ENCODE measurements at regions not wholly inside any gene's neighbourhood (a gene's known extent, or its start where the extent isn't known, plus 50 kb on each side); places are given as distances from the start of the nearest gene placed in this dataset.

DNA sequence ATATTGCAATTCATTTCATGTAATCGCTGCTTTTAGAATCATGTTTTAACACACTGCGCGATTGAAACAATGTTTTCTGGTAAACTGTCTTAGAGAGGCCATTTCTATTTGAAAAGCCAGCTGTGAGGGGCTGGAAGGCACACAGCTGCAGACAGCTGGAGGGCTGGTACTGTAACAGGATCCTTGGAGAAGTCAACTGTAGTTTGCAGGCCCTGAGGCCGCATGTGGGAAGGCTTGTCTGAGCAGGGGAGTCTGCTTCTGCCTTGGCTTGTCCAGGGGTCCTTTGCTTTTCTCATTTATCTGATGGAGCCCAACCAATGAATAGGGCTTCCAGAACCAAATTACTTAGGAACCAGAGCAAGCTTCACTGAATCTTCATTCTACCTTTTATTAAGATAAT lies 313.5 kb downstream of the BLID start:
- ATAC-seq (no peak), DNase-seq (no peak)
- H3K4me1 Mint-ChIP-seq = no peaks in the 10 kb centered on the region
- H3K27me3 Mint-ChIP-seq = no peaks in the 10 kb centered on the region
- H3K27ac Mint-ChIP-seq = no peak overlapping the region
- H3K36me3 Mint-ChIP-seq (ENCODE audit: low read depth) = no peaks in the 10 kb centered on the region
- H3K4me3 Mint-ChIP-seq = no peak overlapping the region
- H3K9me3 Mint-ChIP-seq = peaks cover 16% of the 10 kb centered on the region

GRCh38 chr11:121801781-121802180 lies 314.2 kb downstream of the BLID start:
- Mint-ChIP-seq H3K4me3 (no peak overlapping the region), H3K27me3 (no peaks in the 10 kb centered on the region), H3K9me3 (peaks cover 16% of the 10 kb centered on the region), H3K4me1 (no peaks in the 10 kb centered on the region), H3K27ac (no peak overlapping the region), H3K36me3 (ENCODE audit: low read depth) (no peaks in the 10 kb centered on the region)
- ATAC-seq (no peak), DNase-seq (no peak)

- no peaks in the 10 kb centered on the region for H3K4me1 Mint-ChIP-seq
- no peak for DNase-seq
- no peak for ATAC-seq
- H3K27me3 Mint-ChIP-seq = no peaks in the 10 kb centered on the region
- H3K27ac Mint-ChIP-seq = no peak overlapping the region
- no peak overlapping the region for H3K4me3 Mint-ChIP-seq
- no peaks in the 10 kb centered on the region for H3K36me3 Mint-ChIP-seq (ENCODE audit: low read depth)
- H3K9me3 Mint-ChIP-seq = peaks cover 16% of the 10 kb centered on the region
Observed at GRCh38 chr11:121801394-121801748, 314.6 kb downstream of the BLID start.

GRCh38 chr11:121800731-121801393 lies 315.2 kb downstream of the BLID start:
- H3K4me3 Mint-ChIP-seq = no peak overlapping the region
- no peaks in the 10 kb centered on the region for H3K36me3 Mint-ChIP-seq (ENCODE audit: low read depth)
- DNase-seq = no peak
- no peaks in the 10 kb centered on the region for H3K27me3 Mint-ChIP-seq
- no peak for ATAC-seq
- H3K27ac Mint-ChIP-seq = no peak overlapping the region
- H3K9me3 Mint-ChIP-seq = peaks cover 16% of the 10 kb centered on the region
- no peaks in the 10 kb centered on the region for H3K4me1 Mint-ChIP-seq

DNA sequence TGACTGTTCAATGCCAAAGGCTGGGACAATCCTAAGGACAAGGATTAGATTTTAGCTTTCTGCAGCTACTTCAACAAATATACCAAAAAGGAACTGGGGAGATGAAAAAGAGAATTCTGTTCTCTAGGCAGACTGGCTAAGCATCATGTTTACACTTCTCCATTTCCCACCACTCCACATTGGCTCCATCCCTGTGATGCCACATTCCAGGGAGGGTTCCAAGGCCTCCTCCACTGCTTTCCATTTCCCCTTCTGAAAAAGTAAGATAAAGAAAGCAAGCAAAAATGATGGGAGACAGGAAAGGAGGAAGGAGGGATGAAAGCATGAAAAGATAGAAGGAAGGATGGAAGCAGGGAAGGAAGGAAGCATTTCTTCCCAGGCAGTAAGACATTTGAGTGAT lies 315.8 kb downstream of the BLID start:
- Mint-ChIP-seq H3K4me1 (no peaks in the 10 kb centered on the region), H3K27me3 (no peaks in the 10 kb centered on the region), H3K36me3 (ENCODE audit: low read depth) (no peaks in the 10 kb centered on the region), H3K9me3 (peaks cover 16% of the 10 kb centered on the region), H3K27ac (no peak overlapping the region), H3K4me3 (no peak overlapping the region)
- DNase-seq (no peak), ATAC-seq (no peak)

- DNase-seq (no peak), ATAC-seq (no peak)
- H3K4me1 Mint-ChIP-seq = no peaks in the 10 kb centered on the region
- H3K4me3 Mint-ChIP-seq = no peak overlapping the region
- peaks cover 16% of the 10 kb centered on the region for H3K9me3 Mint-ChIP-seq
- H3K27me3 Mint-ChIP-seq = no peaks in the 10 kb centered on the region
- no peaks in the 10 kb centered on the region for H3K36me3 Mint-ChIP-seq (ENCODE audit: low read depth)
- no peak overlapping the region for H3K27ac Mint-ChIP-seq
Observed at GRCh38 chr11:121797496-121797895, 318.5 kb downstream of the BLID start.

- Mint-ChIP-seq H3K36me3 (ENCODE audit: low read depth) (no peaks in the 10 kb centered on the region), H3K4me3 (no peak overlapping the region), H3K27ac (no peak overlapping the region), H3K9me3 (peaks cover 12% of the 10 kb centered on the region), H3K4me1 (no peaks in the 10 kb centered on the region), H3K27me3 (peaks cover 3% of the 10 kb centered on the region)
- ATAC-seq (no peak), DNase-seq (no peak)
Observed at GRCh38 chr11:121795174-121795573, 320.8 kb downstream of the BLID start.

DNA sequence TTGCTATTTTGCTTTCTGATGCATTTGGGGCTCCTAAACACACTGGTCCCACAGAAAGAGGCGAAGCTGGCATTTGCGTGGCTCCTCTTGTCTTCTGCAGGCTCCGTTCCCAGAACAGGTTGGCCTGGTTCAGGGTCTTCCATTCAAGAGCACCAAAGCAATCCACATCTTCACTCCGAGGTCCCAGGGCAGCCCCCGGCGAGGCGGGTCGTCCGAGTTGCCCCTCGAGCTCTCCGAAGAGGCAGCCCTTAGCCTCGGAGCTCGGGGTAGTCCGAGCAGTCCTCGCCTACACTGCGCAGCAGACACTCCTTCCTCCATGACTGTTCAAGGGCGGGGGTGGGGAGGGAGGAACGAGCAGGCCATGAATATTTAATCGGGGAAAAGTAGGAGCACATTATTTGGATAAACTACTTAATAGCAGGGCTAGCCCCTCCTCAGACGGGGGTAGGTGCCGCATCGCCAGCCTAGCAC lies 321.3 kb downstream of the BLID start:
- H3K27ac Mint-ChIP-seq = no peak overlapping the region
- DNase-seq = no peak
- H3K9me3 Mint-ChIP-seq = peaks cover 12% of the 10 kb centered on the region
- no peaks in the 10 kb centered on the region for H3K36me3 Mint-ChIP-seq (ENCODE audit: low read depth)
- peaks cover 3% of the 10 kb centered on the region for H3K27me3 Mint-ChIP-seq
- H3K4me3 Mint-ChIP-seq = no peak overlapping the region
- ATAC-seq = no peak
- no peaks in the 10 kb centered on the region for H3K4me1 Mint-ChIP-seq

- Mint-ChIP-seq H3K9me3 (peaks cover 6% of the 10 kb centered on the region), H3K4me1 (no peaks in the 10 kb centered on the region), H3K27me3 (peaks cover 3% of the 10 kb centered on the region), H3K27ac (no peak overlapping the region), H3K4me3 (no peak overlapping the region), H3K36me3 (ENCODE audit: low read depth) (no peaks in the 10 kb centered on the region)
- DNase-seq = no peak
- no peak for ATAC-seq
Observed at GRCh38 chr11:121793916-121794315, 322.1 kb downstream of the BLID start.

DNA sequence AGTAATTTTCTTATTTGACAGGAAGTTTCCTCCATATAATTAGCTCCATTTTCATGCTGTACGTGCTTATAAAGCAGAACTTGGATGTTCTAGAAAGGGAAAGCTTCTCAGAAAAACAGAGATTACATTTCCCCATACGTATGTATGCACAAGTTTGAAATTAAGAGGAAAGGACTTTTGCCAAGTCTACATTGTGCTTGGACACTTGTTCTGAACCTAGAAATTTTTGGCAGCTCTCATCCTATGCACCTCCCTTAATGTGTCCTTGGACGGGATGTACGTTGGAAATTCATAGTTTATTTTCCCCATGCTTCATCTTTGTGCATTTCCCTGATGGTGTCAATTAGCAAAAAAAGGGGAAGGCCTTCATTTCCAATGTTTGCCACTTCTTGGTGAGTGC lies 322.7 kb downstream of the BLID start:
- Mint-ChIP-seq H3K36me3 (ENCODE audit: low read depth) (no peaks in the 10 kb centered on the region), H3K9me3 (peaks cover under 1% of the 10 kb centered on the region), H3K4me3 (no peak overlapping the region), H3K4me1 (no peaks in the 10 kb centered on the region), H3K27ac (no peak overlapping the region), H3K27me3 (peaks cover 3% of the 10 kb centered on the region)
- DNase-seq (no peak), ATAC-seq (no peak)

DNA sequence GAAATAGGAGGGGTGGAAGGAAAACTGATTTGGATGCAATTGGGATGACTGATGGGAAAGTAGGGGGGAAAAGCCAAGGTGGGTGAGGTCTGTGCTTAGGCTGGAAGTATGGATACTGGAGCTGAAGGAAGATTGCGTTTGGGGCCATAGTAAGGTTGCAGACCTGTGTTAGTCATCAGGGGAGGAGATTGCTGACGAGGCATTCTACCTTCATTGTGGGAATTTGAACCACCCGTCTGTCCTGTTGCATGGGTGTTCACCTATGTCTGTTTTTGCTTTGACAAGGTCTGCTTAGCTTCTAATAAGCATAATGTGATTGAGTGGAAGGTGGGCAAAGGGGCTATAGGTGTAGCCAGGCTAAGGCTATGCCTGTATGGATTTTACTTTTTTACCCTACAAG lies 323.8 kb downstream of the BLID start:
- no peak for ATAC-seq

DNA sequence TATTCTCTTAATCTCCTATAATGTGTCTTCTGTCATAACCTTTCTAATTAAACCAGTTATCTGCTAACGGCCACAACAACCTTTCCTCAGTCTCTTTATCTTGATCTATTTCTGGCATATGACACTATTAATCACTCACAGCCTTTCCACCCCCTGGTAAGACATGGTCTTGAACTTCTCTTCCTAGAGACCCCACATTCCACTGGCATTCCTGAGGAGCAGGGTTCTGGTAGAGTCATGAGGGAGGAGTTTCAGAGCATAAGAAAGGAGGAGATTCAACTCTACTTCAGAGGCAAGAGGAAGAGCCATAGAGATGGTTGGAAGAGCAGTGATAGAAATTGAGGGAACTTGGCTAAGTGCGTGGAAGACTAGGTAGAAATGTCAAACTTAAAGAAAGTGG lies 325.6 kb downstream of the BLID start:
- no peaks in the 10 kb centered on the region for H3K36me3 Mint-ChIP-seq (ENCODE audit: low read depth)
- no peak for DNase-seq
- no peak overlapping the region for H3K27ac Mint-ChIP-seq
- H3K4me1 Mint-ChIP-seq = no peaks in the 10 kb centered on the region
- no peak for ATAC-seq
- H3K27me3 Mint-ChIP-seq = peaks cover 4% of the 10 kb centered on the region
- peaks cover 13% of the 10 kb centered on the region for H3K9me3 Mint-ChIP-seq
- H3K4me3 Mint-ChIP-seq = no peak overlapping the region

More for the DNA sequence above, 323.8 kb downstream of the BLID start:
- Mint-ChIP-seq H3K27me3 (peaks cover 3% of the 10 kb centered on the region), H3K4me3 (no peak overlapping the region), H3K36me3 (ENCODE audit: low read depth) (no peaks in the 10 kb centered on the region), H3K27ac (no peak overlapping the region), H3K9me3 (peaks cover 3% of the 10 kb centered on the region), H3K4me1 (no peaks in the 10 kb centered on the region)
- no peak for DNase-seq

DNA sequence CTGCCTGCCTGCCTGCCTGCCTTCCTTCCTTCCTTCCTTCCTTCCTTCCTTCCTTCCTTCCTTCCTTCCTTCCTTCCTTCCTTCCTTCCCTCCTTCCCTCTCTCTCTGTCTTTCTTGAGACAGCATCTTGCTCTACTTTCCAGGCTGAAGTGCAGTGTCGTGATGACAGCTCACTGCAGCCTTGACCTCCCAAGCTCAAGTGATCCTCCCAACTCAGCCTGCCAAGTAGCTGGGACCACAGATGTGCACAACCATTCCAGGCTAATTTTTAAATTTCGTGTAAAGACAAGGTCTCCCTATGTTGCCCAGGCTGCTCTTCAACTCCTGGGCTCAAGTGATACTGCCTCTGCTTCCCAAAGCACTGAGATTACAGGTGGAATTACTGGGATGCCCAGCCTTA lies 328.2 kb upstream of the SORL1-AS1 start:
- no peaks in the 10 kb centered on the region for H3K36me3 Mint-ChIP-seq (ENCODE audit: low read depth)
- no peaks in the 10 kb centered on the region for H3K27me3 Mint-ChIP-seq
- H3K4me3 Mint-ChIP-seq = no peak overlapping the region
- peaks cover 4% of the 10 kb centered on the region for H3K9me3 Mint-ChIP-seq
- ATAC-seq = no peak
- no peaks in the 10 kb centered on the region for H3K4me1 Mint-ChIP-seq
- H3K27ac Mint-ChIP-seq = no peak overlapping the region
- no peak for DNase-seq

DNA sequence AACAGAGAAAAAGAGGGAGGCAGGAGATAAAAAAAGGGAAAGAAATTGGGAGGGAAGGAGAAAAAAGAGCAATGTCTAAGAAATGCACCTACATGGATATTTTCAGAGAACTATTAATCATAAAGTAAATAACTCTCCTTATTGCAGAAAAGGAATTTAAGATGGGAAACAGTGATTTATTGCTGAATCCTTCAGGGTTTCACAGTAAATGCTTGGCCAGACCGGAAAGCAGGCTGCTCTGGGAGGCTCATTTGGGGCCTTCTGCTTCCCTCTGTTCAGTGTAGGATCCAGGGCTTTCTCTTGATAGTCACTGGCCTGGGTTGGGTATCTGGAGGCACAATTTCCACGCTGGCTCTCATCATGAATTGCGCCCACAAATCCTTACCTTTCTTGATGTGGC lies 324.3 kb upstream of the SORL1-AS1 start:
- no peaks in the 10 kb centered on the region for H3K4me1 Mint-ChIP-seq
- H3K4me3 Mint-ChIP-seq = no peak overlapping the region
- no peaks in the 10 kb centered on the region for H3K36me3 Mint-ChIP-seq (ENCODE audit: low read depth)
- ATAC-seq (no peak), DNase-seq (no peak)
- no peaks in the 10 kb centered on the region for H3K27me3 Mint-ChIP-seq
- H3K27ac Mint-ChIP-seq = no peak overlapping the region
- no peaks in the 10 kb centered on the region for H3K9me3 Mint-ChIP-seq

DNA sequence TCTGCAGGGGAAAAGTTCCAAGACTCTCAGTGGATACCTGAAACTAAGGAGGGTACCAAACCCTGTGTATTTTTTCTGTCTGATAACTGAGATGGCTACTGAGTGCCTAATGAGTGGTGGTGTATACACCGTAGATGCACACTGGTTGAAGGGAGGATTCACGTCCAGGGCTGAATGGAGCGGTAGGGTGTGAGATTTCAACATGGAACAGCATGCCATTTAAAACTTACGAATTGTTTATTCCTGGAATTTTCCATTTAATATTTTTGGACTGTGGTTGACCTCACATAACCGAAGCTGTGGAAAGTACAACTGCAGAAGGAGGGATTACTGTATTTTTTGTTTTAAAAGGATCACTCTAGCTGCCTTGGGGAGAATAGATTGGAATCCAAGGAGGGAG lies 322.5 kb upstream of the SORL1-AS1 start:
- no peak overlapping the region for H3K4me3 Mint-ChIP-seq
- no peaks in the 10 kb centered on the region for H3K4me1 Mint-ChIP-seq
- H3K9me3 Mint-ChIP-seq = no peaks in the 10 kb centered on the region
- H3K36me3 Mint-ChIP-seq (ENCODE audit: low read depth) = no peaks in the 10 kb centered on the region
- H3K27ac Mint-ChIP-seq = no peak overlapping the region
- DNase-seq (no peak), ATAC-seq (no peak)
- H3K27me3 Mint-ChIP-seq = no peaks in the 10 kb centered on the region

GRCh38 chr11:121773076-121773475 lies 320.3 kb upstream of the SORL1-AS1 start:
- ATAC-seq (no peak), DNase-seq (no peak)
- H3K9me3 Mint-ChIP-seq = no peaks in the 10 kb centered on the region
- no peaks in the 10 kb centered on the region for H3K4me1 Mint-ChIP-seq
- no peak overlapping the region for H3K27ac Mint-ChIP-seq
- no peaks in the 10 kb centered on the region for H3K36me3 Mint-ChIP-seq (ENCODE audit: low read depth)
- H3K4me3 Mint-ChIP-seq = no peak overlapping the region
- H3K27me3 Mint-ChIP-seq = no peaks in the 10 kb centered on the region

Data from activated naive CD8-positive, alpha-beta T cell treated with anti-CD3 and anti-CD28 coated beads, Interleukin-2, amount 50 U/mL, for 24 hours (primary cell).